GM23338 (cell line): ENCODE measurements at regions not wholly inside any gene's neighbourhood (a gene's known extent, or its start where the extent isn't known, plus 50 kb on each side); places are given as distances from the start of the nearest gene placed in this dataset.

ENCODE experiments used
- ATAC-seq: fragments of 200-7000 bp; cut with Tn5 transposase; 3 replicates; pipeline ENCODE4 v1.9.1; 2020
- DNase-seq: peaks from one replicate; pipeline ENCODE4 v3.0.0-alpha.2; 2015; ENCODE audit warnings: low spot score
- H2AFZ ChIP-seq: fragments of 200-600 bp; sonication (generic); 2 replicates; pipeline ENCODE4 v1.8.0; 2016; ENCODE audit warnings: antibody characterized with exemption, mild to moderate bottlenecking, moderate library complexity
- H3F3A ChIP-seq: fragments of 200-600 bp; sonication (generic); replicated peaks from 2 replicates; pipeline ENCODE4 v1.8.0; 2017; ENCODE audit warnings: antibody characterized with exemption, mixed run types, low read depth
- H3K27ac ChIP-seq: fragments of 200-600 bp; sonication (generic); 2 replicates; pipeline ENCODE4 v1.6.1; 2016; ENCODE audit warnings: low read depth
- H3K27me3 ChIP-seq: fragments of 200-600 bp; sonication (generic); 2 replicates; pipeline ENCODE4 v1.8.0; 2016; ENCODE audit warnings: mild to moderate bottlenecking, mixed run types, moderate library complexity; ENCODE audit not compliant: insufficient read depth
- H3K36me3 ChIP-seq: fragments of 200-600 bp; sonication (generic); 2 replicates; pipeline ENCODE4 v1.8.0; 2016; ENCODE audit warnings: mild to moderate bottlenecking; ENCODE audit not compliant: insufficient read depth
- H3K4me1 ChIP-seq: fragments of 200-600 bp; sonication (generic); 2 replicates; pipeline ENCODE4 v1.8.0; 2016; ENCODE audit warnings: mild to moderate bottlenecking, moderate library complexity; ENCODE audit not compliant: insufficient read depth
- H3K4me2 ChIP-seq: fragments of 200-600 bp; sonication (generic); 2 replicates; pipeline ENCODE4 v1.7.1; 2017; ENCODE audit warnings: mixed run types
- H3K4me3 ChIP-seq: fragments of 200-600 bp; sonication (generic); 2 replicates; pipeline ENCODE4 v1.6.1; 2016; ENCODE audit warnings: mixed run types
- H3K79me2 ChIP-seq: fragments of 200-600 bp; sonication (generic); replicated peaks from 2 replicates; pipeline ENCODE4 v1.8.0; 2017; ENCODE audit warnings: mild to moderate bottlenecking; ENCODE audit not compliant: insufficient read depth
- H3K9me2 ChIP-seq: fragments of 200-600 bp; sonication (generic); 2 replicates; pipeline ENCODE4 v1.8.0; 2017; ENCODE audit not compliant: insufficient read depth
- H4K20me1 ChIP-seq: fragments of 200-600 bp; sonication (generic); replicated peaks from 2 replicates; pipeline ENCODE4 v1.8.0; 2017; ENCODE audit warnings: mild to moderate bottlenecking; ENCODE audit not compliant: insufficient read depth
- H3K27ac Mint-ChIP-seq: 2 replicates; pipeline ENCODE4 v1.8.0; 2020; ENCODE audit warnings: inconsistent platforms, mild to moderate bottlenecking, moderate library complexity, mixed read lengths
- H3K27me3 Mint-ChIP-seq: 3 replicates; pipeline ENCODE4 v1.8.0; 2022; ENCODE audit warnings: low read depth, mild to moderate bottlenecking, moderate library complexity, mixed read lengths, inconsistent platforms; ENCODE audit not compliant: insufficient read depth, poor library complexity
- H3K36me3 Mint-ChIP-seq: 3 replicates; pipeline ENCODE4 v1.8.0; 2021; ENCODE audit warnings: low read depth, mild to moderate bottlenecking, inconsistent platforms, moderate library complexity, mixed read lengths
- H3K4me1 Mint-ChIP-seq: 3 replicates; pipeline ENCODE4 v1.8.0; 2020; ENCODE audit warnings: mild to moderate bottlenecking, inconsistent platforms, mixed read lengths
- H3K4me3 Mint-ChIP-seq: 3 replicates; pipeline ENCODE4 v1.8.0; 2021; ENCODE audit warnings: moderate library complexity, mild to moderate bottlenecking, inconsistent platforms, mixed read lengths
- H3K9me3 Mint-ChIP-seq: 3 replicates; pipeline ENCODE4 v1.8.0; 2020; ENCODE audit warnings: moderate library complexity, mild to moderate bottlenecking, inconsistent platforms, mixed read lengths
- CREB1 ChIP-seq: fragments of 250-450 bp; sonication (Bioruptor Pico); IDR thresholded peaks from 2 replicates; pipeline ENCODE4 v1.5.0; 2020; ENCODE audit warnings: low read depth, mild to moderate bottlenecking, moderate library complexity
- CTCF ChIP-seq, 2 experiments: fragments of 200-600 bp in 1 of 2; sonication (generic) in 1 of 2; conservative IDR thresholded peaks; 2 replicates each; pipeline versions ENCODE4 v1.5.1 to v1.6.1; 2016 to 2017; ENCODE audit warnings: antibody characterized with exemption in 2 of 2, low read depth in 2 of 2, mild to moderate bottlenecking in 2 of 2, moderate library complexity in 1 of 2
- ETS1 ChIP-seq: IDR thresholded peaks from 2 replicates; pipeline ENCODE4 v1.6.1; 2016; ENCODE audit warnings: antibody characterized with exemption
- EZH2 ChIP-seq: fragments of 200-600 bp; sonication (generic); IDR thresholded peaks from one replicate; pipeline ENCODE4 v1.8.0; 2017; ENCODE audit warnings: antibody characterized with exemption, mild to moderate bottlenecking, low read depth; ENCODE audit not compliant: unreplicated experiment
- EZH2phosphoT487 ChIP-seq: fragments of 200-600 bp; sonication (generic); IDR thresholded peaks from one replicate; pipeline ENCODE4 v1.8.1; 2018; ENCODE audit warnings: antibody characterized with exemption; ENCODE audit not compliant: unreplicated experiment
- JUNB ChIP-seq: IDR thresholded peaks from one replicate; pipeline ENCODE4 v1.6.1; 2016; ENCODE audit warnings: antibody characterized with exemption; ENCODE audit not compliant: unreplicated experiment
- NANOG ChIP-seq: IDR thresholded peaks from 2 replicates; pipeline ENCODE4 v1.6.1; 2016; ENCODE audit warnings: antibody characterized with exemption, borderline replicate concordance
- POLR2AphosphoS5 ChIP-seq: IDR thresholded peaks from 2 replicates; pipeline ENCODE4 v1.6.1; 2016; ENCODE audit warnings: antibody characterized with exemption, low read depth
- REST ChIP-seq: IDR thresholded peaks from one replicate; pipeline ENCODE4 v1.6.1; 2018; ENCODE audit warnings: antibody characterized with exemption; ENCODE audit not compliant: unreplicated experiment
- STAT1 ChIP-seq: IDR thresholded peaks from one replicate; pipeline ENCODE4 v1.6.1; 2016; ENCODE audit warnings: antibody characterized with exemption; ENCODE audit not compliant: unreplicated experiment
- ZNF114 ChIP-seq: fragments of 250-450 bp; sonication (Bioruptor Pico); IDR thresholded peaks from 2 replicates; pipeline ENCODE4 v1.5.0; 2020; ENCODE audit warnings: mild to moderate bottlenecking, moderate library complexity
- ZNF331 ChIP-seq: fragments of 250-450 bp; sonication (Bioruptor Pico); IDR thresholded peaks from 2 replicates; pipeline ENCODE4 v1.5.0; 2020; ENCODE audit warnings: low read depth, mild to moderate bottlenecking, moderate library complexity
- ZNF462 ChIP-seq: fragments of 250-450 bp; sonication (Bioruptor Pico); IDR thresholded peaks from 2 replicates; pipeline ENCODE4 v1.5.0; 2020; ENCODE audit warnings: mild to moderate bottlenecking, moderate library complexity

- H3K4me1 ChIP-seq: no peaks in the 10 kb centered on the region
- H3K27ac Mint-ChIP-seq: no peak overlapping the region
- H3F3A ChIP-seq: no peaks in the 10 kb centered on the region
- H3K27me3 Mint-ChIP-seq: no peaks in the 10 kb centered on the region
- H3K27me3 ChIP-seq: no peaks in the 10 kb centered on the region
- no peaks in the 10 kb centered on the region for H4K20me1 ChIP-seq
- no peak for ATAC-seq
- H3K4me3 Mint-ChIP-seq: no peak overlapping the region
- H3K4me2 ChIP-seq: no peak overlapping the region
- no peaks in the 10 kb centered on the region for H3K36me3 Mint-ChIP-seq
- TF ChIP-seq ZNF462 (no peak), NANOG (no peak), STAT1 (no peak), CREB1 (CRISPR knock-in tag) (no peak), ZNF331 (CRISPR knock-in tag) (no peak), REST (no peak), ETS1 (no peak), EZH2phosphoT487 (no peak), POLR2AphosphoS5 (no peak), CTCF (conservative IDR thresholded peaks at IDR 0.05; ENCODE audit: low read depth in 2 of 2) (no peak), EZH2 (no peak), ZNF114 (CRISPR knock-in tag) (no peak), JUNB (no peak)
- H3K4me3 ChIP-seq: no peak overlapping the region
- H3K36me3 ChIP-seq: no peaks in the 10 kb centered on the region
- DNase-seq: no peak
- no peaks in the 10 kb centered on the region for H3K9me3 Mint-ChIP-seq
- H3K4me1 Mint-ChIP-seq: no peaks in the 10 kb centered on the region
- no peak overlapping the region for H3K27ac ChIP-seq
- H3K9me2 ChIP-seq: no peaks in the 10 kb centered on the region; the same call in 1 of the 2 replicates
- no peak overlapping the region for H2AFZ ChIP-seq
- no peaks in the 10 kb centered on the region for H3K79me2 ChIP-seq
Observed at GRCh38 chr5:158255609-158256008, 396.7 kb upstream of the CLINT1 start.
